T-helper 2 cell (primary cell): ENCODE measurements at regions not wholly inside any gene's neighbourhood (a gene's known extent, or its start where the extent isn't known, plus 50 kb on each side); places are given as distances from the start of the nearest gene placed in this dataset.

Experiments used
- DNase-seq, 5 experiments: peaks; one replicate each; pipeline versions ENCODE4 v3.0.0 to v3.0.0-alpha.2; 2012 to 2022

DNA sequence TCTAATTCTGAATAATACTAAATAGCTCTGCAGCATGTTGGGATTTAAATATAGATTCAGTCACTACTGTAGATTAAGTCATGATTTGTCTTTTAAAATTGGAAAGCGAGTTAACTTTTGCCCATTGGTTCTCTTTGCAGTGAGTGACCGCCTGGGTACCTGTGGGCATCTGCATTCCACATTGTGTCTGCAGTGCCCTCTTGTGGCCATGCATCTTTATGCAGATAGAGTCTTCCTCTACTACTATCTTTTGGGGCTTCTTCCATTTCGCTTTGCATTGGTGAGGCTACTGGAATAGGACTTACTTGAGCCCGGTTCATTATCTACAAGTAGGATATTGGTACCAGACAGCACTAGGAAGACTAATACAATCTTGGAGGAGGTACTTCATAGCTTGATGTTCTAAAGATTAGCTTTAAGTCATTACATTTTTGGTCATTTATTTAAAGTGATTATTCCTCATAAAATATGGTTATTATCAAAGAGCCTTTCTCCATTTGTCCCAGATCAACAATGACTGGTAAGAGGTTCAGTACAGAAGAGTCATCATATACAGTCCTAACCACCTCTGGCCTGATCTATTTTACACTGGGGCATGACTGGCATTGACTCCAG, 203.0 kb downstream of the SOCS6 start:
- peak in 3 of 5 experiments; percentile 11 to 28 (median 27) for DNase-seq

DNA sequence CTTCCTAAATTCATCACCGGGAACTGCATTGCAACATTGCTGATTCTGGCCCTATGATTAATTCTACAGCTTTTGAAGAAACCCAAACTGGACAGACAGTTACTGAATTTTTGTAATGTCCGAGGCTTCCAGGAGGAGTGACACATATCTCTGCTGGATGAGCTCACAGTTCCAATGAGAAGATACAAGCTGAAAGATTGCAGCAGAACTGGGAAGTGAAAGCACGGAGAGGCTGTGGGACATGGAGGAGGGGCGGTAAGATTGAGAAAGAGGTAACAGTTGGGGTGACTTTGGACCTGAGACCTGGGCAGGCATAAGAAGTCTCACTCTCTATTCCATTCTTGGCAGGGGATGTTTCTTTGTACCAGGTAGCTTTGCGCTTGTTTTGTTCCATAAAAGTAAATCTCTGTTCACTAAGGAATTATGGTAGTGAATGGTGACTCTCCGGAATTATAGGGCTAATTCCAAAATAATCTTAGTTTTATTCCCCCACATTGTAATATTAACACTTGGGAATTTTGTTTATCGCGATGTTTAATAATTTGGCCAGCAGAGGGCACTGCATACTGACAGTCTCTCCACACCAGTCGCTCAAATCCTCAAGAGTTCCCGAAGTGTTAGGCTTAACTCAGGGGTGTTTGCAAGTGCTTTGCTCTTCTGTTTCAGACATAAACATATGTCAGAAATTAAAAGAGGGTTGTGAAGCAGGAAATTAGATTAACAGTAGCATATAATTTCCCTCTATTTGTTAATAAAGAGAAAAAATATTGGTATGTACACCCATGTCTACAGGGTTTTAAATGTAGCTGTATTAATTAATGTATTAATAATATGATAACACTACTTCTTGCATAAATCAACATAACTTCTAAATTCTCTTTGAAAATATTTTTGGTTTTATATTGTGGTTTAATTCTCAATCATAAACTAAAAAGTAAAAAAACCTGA, 201.4 kb downstream of the SOCS6 start:
- peak in 2 of 5 experiments; percentile 7 to 24 for DNase-seq

DNA sequence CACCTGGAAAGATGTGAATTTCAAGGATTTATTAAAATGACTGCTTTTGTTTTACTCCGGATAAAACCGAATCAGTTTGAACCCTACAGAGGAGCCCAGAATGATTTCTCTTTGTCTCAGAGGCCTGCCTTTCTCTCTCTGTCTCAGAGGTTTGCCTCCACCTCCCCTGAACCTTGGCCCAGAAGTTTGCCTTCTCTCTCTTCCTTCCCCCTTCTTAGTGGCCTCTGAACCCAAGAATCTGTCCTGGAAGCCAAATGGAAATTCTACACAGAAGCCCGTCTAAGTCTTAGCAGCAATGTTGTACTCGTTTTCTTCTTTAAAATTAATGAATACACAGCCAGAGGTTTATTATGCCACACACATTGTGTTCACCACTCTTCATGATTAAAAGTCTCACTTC, 200.7 kb downstream of the SOCS6 start:
- DNase-seq, result no peak

DNA sequence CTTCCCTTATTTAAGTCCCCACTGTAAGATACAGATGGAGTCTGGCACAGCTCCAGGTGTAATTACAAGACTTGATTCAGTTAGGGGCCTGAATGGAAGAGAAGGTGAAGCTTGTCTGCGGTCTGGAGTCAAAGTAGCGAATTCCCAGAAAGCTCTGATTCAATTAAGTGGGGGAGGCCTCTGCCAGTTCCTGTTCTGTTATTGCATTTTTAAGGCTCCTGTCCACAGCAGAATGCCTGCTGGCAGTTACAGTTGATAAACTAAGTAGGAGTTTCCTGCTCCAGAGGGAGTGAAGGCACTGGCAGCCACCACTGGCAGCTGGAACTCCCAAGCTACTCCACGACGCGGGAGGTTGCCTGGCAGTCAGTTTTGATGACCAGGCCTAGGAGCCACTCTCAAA, 181.1 kb downstream of the SOCS6 start:
- no peak for DNase-seq

DNA sequence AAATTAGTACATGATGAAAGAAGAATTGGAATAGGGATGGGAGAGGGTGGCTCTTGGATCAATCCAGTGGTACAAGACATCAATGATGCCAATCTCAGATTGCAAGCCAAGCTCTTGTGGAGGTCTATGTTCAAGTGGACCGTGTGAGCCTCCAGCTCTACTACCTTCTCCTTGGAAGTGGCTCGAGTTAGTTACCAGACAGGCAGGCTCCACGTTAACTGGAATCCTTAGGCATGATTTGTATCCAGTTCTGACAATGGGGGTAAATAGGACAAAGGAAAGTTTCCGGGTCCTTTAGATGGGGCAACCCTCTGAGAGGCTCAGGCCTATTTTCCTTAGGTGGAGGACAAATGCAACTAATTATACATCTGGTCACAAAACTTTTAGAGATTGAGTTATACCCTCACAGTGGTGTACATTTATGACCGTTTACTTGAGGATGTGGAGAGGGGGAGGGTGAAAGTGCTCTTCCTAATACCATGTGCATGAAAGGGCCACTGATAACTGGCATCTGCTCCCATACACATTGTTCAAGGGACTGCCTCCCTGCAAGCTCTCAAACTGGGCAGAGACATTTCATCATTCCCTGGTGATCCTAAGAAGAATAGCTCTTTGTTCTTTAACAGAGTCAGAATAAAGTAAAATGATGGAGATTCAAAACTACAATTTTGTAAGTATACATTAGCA, 180.2 kb downstream of the SOCS6 start:
- DNase-seq, result no peak

DNA sequence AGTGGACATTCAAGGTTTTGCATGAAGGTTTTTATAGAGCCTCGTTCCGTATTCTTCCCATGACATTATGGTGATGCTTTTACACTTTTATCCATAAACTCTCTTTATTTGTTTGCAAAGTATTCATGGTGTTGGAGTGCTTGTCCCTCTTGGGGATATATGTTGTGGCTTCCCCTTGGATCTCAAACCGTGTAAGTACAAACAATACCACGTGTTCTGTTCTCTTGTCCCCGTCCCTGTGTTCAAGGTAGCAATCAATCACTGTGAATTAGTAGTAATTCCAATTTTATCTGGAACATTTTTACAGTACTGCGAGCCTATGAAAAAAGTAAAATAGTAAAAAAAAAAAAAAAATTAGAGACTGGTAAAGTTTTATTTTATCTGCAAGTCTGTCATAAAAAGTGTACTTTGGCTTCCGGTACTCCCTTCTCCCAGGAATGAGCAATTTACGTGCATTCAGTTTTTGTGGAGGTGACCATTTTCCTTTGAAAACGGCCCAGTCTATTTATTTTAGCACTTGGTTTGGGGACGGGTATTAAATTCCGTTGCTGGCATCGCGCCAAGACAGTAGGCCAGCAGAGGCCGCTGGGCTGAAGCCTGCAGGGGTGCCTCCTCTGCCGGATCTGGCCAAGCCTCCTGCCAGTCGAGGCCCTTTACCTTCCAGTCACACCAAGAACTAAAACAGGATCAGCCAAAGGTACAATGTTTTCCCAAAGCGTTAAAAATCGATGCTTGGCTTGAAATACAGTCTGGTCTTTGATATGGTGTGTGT, 175.7 kb downstream of the SOCS6 start:
- peak in 1 of 5 experiments; percentile 22 for DNase-seq

DNA sequence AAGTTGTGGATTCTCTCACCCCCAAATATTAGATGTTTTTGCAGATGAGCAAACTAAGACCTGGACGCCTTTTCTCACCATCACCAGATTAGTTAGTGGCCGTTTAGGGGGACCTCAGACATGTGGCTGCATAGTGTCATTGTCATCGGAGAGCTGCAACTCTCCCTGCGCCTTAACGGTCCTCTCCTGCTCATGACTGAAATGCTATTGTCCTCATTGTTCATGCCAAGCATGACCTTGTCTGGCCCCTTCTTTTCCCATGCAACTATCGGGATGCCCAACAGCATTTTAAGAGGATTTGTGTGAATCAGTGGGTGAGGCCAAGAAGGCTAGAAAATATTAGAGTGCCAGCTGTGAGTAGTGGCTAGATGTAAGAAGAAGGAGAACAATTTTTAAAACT, 174.2 kb downstream of the SOCS6 start:
- DNase-seq, result no peak

DNA sequence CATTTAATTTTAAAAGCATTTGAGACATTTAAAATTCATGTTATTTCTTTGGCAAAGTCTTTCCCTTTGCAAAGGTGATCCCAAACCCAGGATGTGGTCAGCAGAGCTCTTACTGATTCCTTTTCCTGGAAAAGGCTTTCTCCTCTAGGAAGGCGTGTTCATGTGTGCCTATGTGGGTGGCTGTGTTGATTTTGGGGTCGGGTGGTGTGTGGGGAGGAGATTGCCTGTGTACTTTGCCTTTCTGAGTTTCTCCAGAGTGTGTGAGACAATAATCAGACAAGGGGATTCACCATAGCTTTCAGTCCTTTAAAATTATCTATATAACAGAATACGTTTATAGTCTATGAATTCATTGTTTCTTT, 173.2 kb downstream of the SOCS6 start:
- DNase-seq, result no peak

DNA sequence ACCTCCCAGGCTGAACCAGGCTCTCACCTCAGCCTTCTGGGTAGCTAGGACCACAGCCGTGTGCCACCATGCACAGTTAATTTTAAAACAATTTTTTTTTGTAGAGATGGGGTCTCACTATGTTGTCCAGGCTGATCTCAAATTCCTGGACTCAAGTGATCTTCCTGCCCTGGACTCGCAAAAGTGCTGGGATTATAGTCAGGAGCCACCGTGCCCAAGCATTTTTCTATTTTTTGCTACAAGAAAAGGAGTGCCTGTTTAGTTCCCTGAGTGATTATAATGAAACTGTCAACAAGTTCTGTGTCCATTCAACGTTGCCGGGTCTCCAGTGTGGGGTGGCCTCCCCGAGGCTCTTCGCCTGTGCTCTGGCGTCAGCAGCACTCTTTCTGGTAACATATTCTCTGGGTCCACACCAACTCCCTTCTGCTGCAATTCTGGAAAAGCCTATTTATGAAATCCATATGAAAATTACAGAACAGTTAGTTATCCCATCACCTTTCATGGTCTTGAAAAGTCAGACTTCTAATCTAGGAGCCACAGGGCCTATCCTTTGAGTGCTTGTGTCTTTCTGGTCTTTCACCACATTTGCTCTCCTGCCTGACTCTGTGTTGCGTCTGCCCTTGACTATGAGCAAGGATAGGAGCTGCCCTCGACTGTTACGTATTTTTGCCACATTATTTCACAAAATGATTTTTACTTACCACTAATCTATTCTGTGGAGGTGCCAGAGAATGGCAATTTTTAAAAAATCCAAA, 172.7 kb downstream of the SOCS6 start:
- no peak for DNase-seq

DNA sequence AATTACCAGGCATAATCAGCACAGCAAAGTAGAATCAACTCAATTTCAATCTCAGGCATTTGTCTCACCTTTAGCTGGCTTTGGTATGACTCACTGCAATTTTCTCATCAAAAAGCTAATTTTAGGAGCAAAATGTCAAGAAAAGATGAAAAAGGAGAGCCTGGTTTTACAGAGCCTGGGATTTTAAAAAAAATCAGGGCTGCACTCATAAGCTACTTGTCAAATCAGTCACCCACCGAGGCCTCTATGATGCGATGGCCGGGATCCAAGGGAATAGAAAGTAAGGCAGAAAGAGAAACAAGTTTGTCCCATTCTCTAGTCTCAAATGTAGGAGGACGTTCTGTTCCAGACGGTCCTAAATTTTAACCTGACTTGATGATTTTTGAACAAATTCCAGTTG, 170.9 kb downstream of the SOCS6 start:
- no peak for DNase-seq

DNA sequence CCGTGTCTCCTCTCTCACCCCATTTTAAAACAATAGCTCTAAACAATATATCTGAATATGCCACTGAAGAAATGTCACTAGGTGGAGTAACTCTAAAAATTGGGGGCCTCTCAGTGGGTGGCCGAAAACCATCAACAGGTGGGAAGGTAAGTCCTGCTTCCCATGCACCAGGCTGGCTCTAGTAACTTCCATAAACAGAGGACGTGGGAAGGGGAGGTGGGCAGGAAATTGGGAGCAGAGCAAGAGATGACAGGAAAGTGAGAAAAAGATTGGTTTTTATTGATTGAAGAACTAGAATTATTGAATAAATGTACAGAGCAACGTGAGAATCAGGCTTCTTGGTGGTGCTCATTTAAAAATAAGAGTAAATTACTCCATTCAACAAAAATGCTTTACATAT, 170.4 kb downstream of the SOCS6 start:
- DNase-seq, result no peak

DNA sequence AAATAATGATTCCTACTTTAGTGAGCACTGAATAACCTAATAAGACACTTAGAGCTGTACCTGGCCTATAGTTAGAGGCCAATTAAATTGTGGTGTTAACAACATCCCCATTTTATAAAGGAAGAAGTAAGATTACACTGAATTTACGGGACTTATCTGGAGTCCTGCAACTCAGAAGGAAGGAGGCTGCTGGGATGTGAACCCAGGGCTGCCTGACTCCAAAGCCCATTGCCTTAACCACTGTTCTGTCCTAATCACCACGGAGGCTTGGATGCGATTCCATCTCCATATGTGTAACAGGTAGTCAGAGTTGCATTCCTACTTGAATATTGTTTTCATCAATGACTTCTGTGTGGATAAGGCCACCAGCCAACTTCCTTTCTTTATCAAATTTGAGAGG, 168.9 kb downstream of the SOCS6 start:
- DNase-seq, result no peak

DNA sequence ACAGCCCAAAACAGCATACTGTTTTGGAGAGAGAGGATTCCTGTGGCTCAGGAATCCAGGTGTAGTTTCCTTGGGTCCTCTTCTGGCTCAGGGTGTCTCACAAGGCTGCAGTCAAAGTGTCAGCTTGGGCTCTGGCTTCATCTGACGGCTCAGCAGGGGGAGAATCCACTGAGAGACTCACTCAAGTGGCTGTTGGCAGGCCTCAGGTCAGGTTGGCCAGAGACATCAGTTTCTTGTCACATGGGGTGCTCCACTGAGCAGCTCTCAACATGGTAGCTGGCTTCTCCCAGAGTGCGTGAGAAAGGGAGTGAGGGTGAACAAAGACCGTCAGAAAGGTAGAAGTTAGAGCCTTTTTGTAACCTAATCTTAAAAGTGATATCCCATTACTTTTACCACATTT, 168.4 kb downstream of the SOCS6 start:
- no peak for DNase-seq

DNA sequence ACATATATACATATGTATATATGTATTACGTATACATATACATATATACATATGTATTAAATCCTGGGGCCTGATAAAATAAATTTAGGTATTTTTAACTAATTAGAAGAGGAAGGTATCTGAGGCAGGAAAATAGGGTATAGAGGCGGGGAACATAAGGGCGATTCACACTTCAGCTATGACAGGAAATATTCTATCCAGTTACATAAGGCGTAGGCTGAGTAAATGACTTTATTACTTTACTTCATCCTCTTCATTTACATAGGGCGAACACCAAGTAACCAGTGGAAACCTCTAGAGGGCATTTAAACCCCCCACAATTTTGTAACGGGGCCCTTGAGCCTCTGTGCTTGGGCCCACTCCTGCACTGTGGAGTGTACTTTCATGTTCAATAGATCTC, 167.5 kb downstream of the SOCS6 start:
- no peak for DNase-seq

DNA sequence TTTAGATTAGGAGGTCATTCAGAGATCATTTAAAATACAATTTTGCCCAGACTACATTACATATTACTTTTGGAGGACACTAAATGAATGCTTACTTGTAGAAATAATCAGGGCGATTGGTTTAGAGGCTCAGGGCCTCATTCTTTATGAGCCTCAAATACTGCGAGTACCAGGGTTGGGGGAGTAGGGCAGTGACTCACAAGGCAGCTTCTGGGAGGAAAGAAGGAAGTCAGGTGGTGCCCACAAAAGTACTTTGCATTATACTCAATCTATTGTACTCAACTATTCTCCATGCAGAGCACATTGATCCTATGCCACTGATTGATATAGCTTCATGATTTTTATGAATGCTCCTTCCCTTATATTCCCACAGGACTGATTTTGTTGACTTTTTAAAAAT, 166.9 kb downstream of the SOCS6 start:
- no peak for DNase-seq

DNA sequence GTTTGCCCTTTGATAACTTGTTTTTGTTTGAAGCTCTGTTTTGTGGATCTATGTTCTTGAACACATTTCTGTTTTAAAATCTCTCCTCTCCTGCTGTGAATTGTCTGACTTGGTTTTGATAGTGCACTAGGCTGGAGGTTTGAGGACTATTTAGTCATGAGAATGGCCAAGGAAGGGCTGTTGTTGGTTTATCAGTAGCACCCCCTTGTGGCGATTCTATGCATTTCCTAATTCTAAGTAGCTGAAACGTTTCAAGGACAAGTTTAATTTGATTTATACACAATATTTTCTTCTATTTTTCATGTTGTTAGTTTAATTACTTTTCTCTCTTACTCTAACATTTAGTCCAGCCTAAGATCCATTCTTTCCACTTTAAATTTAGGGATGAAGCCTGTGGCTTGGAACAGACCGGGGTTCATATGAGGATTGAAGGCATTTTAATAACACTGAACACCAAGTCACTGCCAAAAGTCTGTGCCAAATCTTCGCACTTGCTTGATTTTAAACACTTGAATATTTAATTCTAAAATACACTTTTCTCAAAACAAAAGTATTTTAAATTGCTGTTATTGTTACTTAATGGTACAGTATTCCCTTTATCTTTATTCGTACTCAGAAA, 166.0 kb downstream of the SOCS6 start:
- peak in 1 of 5 experiments; percentile 54 for DNase-seq

DNA sequence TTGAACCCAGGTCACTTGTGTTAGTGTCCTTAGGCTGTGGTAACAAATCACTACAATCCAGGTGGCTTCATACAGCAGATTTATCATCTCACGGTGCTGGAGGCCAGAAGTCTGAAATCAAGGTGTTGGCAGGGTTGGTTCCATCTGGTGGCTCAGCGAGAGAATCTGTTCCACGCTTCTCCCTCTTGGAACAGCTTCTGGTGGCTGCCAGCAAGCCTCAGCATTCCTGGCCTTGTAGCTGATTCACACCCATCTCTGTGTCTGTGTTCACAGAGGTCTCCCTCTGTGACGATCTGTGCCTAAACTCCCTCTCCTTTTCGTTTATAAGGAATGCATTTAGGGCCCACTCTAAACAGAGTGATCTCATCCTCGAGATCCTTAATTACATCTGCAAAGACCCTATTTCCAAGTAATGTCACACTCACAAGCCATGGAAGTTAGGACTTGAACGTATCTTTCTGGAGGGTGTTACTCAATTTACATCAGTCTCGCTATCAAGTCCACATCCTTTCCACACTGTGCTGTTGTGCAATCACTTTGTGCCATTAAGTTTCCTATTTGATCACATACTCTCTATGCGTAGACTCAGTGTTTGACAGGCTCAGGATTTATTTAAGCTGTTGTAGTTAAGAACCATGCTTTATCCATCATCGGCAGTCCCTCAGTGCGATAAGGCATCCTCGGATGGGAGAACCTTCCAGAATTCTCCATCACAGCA, 164.4 kb downstream of the SOCS6 start:
- DNase-seq, result no peak

DNA sequence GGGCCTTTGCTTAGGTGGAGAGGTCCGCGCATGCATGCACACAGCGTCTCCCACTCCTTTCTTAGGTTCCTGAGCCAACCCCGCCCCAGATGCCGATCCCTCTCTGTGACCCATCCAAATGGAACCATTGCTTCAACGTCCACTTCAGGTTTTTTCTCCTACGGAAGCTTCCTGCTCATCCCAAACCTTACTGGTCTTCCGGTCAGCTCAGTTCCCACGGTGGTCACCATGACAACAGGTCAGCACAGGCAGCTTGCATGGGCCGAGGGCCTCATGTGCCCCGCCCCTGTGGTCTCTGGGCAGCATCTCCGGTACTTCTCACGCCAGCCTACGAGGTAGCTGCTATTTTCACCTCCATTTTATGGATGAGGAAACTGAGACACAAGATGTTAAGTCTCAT, 163.7 kb downstream of the SOCS6 start:
- no peak for DNase-seq

DNA sequence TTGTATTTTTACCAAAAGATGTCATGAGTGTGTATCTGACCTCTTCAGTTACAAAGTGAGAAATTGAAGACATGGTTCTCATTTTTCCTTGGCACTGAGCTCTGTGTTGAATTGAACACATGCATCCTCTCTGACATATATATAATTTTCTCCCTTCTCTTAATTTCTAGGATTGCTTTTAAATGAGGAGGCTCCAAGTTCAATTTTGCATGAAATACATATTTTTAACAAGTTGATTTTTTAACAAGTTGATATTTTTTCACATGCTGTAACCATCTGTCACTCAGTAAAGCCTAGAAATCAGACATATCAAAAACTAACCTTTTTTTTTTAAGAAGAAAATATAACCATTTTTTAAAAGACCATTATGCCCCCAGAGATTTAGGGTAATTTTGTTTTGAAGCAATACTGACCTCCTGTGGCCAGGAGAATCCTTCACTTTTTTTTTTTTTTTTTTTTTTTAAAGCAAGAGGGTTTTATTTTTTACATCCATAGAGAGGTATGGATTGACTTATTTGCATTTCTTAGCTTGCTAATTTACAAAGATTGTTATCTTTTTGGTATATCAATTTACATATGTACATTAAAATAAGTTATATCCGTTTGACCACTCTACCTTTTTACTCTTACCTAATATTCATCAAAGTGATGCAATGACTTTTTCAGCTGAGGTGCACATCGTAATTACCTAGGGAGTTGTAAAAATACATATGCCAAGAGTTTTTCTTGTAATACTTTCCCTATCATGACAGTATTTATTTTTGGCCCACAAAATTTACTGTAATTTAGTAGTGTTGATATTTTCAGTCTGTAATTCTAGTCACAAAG, 161.8 kb downstream of the SOCS6 start:
- DNase-seq, result no peak

DNA sequence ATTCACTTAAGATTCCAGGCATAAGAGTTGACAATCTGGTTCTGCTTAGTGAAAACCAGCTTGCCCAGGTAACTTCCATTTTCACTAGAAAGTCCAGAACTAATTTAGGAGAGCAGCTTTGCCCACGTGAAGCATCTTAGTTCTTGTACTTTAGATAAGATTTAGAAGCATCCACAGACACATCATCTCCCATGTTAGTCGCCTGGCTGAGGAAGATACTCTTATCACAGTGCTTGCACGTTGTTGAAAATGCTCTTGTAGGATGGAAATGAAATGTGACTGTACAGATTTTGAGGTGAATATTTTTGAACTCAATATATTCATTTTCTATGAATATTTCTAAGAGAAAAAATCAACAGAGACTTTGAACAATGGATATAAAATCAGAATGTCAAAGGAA, 159.7 kb downstream of the SOCS6 start:
- no peak for DNase-seq
